ENCODE measurements at regions not wholly inside any gene's neighbourhood (a gene's known extent, or its start where the extent isn't known, plus 50 kb on each side); places are given as distances from the start of the nearest gene placed in this dataset.

- intact Hi-C loops (cut with DNase I), result no loop called here
- no peaks in the 10 kb centered on the region for H3K36me3 ChIP-seq
- 85 to 90% (median 86%) methylated on average over 6 of the region's 6 CpGs for WGBS, 4 donors
- TF ChIP-seq, protein P1, sequence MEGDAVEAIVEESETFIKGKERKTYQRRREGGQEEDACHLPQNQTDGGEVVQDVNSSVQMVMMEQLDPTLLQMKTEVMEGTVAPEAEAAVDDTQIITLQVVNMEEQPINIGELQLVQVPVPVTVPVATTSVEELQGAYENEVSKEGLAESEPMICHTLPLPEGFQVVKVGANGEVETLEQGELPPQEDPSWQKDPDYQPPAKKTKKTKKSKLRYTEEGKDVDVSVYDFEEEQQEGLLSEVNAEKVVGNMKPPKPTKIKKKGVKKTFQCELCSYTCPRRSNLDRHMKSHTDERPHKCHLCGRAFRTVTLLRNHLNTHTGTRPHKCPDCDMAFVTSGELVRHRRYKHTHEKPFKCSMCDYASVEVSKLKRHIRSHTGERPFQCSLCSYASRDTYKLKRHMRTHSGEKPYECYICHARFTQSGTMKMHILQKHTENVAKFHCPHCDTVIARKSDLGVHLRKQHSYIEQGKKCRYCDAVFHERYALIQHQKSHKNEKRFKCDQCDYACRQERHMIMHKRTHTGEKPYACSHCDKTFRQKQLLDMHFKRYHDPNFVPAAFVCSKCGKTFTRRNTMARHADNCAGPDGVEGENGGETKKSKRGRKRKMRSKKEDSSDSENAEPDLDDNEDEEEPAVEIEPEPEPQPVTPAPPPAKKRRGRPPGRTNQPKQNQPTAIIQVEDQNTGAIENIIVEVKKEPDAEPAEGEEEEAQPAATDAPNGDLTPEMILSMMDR (IDR thresholded peaks at IDR 0.05), result no peak
- no peak for TF ChIP-seq POLR2A (IDR thresholded peaks at IDR 0.05)
- ATAC-seq, result no peak
- H3K4me1 ChIP-seq, result peaks cover 0 to 4% (median 0%) of the 10 kb centered on the region in 12 donors
- H3K4me3 ChIP-seq, result no peak overlapping the region
- H3K9me3 ChIP-seq, result peaks cover 0 to 4% (median 0%) of the 10 kb centered on the region in 12 donors
- no peak overlapping the region for H3K27ac ChIP-seq
- H3K27me3 ChIP-seq, result peaks cover 0 to 18% (median 0%) of the 10 kb centered on the region in 9 donors
- DNase-seq, result no peak
These were observed 159.0 kb downstream of the TRMT11 start for GRCh38 chr6:126145351-126145750.

- DNase-seq (no peak), ATAC-seq (no peak)
- TF ChIP-seq, protein P1 (IDR thresholded peaks at IDR 0.05), result no peak
- no peak for TF ChIP-seq POLR2A (IDR thresholded peaks at IDR 0.05)
- H3K9me3 ChIP-seq, result no peaks in the 10 kb centered on the region
- no peak overlapping the region for H3K4me3 ChIP-seq
- peaks cover 0 to 4% (median 0%) of the 10 kb centered on the region in 12 donors for H3K4me1 ChIP-seq
- intact Hi-C loops (cut with DNase I), result no loop called here
- H3K27me3 ChIP-seq, result peaks cover 0 to 12% (median 0%) of the 10 kb centered on the region in 9 donors
- no peaks in the 10 kb centered on the region for H3K36me3 ChIP-seq
- WGBS, 4 donors, result 88 to 93% (median 92%) methylated on average over 4 of the region's 4 CpGs
- no peak overlapping the region for H3K27ac ChIP-seq
These were observed 161.0 kb downstream of the TRMT11 start for GRCh38 chr6:126147291-126147815.

GRCh38 chr6:126148853-126149252, 162.5 kb downstream of the TRMT11 start:
- H3K9me3 ChIP-seq, result no peaks in the 10 kb centered on the region
- no peak overlapping the region for H3K4me3 ChIP-seq
- H3K27ac ChIP-seq, result no peak overlapping the region
- no peaks in the 10 kb centered on the region for H3K36me3 ChIP-seq
- peaks cover 0 to 12% (median 0%) of the 10 kb centered on the region in 9 donors for H3K27me3 ChIP-seq
- 62 to 79% (median 76%) methylated on average over 1 of the region's 1 CpG for WGBS, 4 donors
- ATAC-seq (no peak), DNase-seq (no peak)
- intact Hi-C loops (cut with DNase I), result no loop called here
- peaks cover 0 to 4% (median 0%) of the 10 kb centered on the region in 12 donors for H3K4me1 ChIP-seq
- TF ChIP-seq POLR2A (IDR thresholded peaks at IDR 0.05), result no peak
- TF ChIP-seq, protein P1 (IDR thresholded peaks at IDR 0.05), result no peak

DNA sequence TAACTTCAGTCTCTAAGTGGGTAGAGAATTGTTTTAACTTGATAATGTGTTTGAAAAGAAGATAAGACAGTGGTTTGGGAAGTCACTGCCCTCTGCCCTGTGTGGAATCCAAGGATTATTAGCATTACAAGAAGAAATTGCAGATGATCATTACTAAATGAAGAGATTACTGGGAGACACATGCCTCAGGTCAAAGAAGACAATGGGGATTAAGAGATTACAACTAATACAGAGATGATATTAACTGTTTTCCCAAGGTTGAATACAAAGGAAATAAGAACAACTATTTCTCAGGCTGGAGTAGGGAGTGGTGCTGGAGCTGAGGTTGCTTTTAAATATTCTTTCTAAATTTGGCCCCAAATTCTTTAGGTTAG, 166.0 kb downstream of the TRMT11 start:
- Histone ChIP-seq H3K9me3 (no peaks in the 10 kb centered on the region), H3K4me3 (no peak overlapping the region), H3K4me1 (no peaks in the 10 kb centered on the region), H3K36me3 (no peaks in the 10 kb centered on the region), H3K27me3 (peaks cover 0 to 5% (median 0%) of the 10 kb centered on the region in 9 donors), H3K27ac (no peak overlapping the region)
- DNase-seq, result no peak
- no peak for ATAC-seq
- TF ChIP-seq, protein P1 (IDR thresholded peaks at IDR 0.05), result no peak
- no peak for TF ChIP-seq POLR2A (IDR thresholded peaks at IDR 0.05)
- intact Hi-C loops (cut with DNase I), result no loop called here
